GM21723 (cell line): ENCODE measurements at regions not wholly inside any gene's neighbourhood (a gene's known extent, or its start where the extent isn't known, plus 50 kb on each side); places are given as distances from the start of the nearest gene placed in this dataset.

ENCODE experiments used
- ATAC-seq: cut with Tn5 transposase; IDR thresholded peaks from one replicate; pipeline ENCODE4 v1.9.1; 2021; ENCODE audit warnings: mild to moderate bottlenecking, moderate library complexity; ENCODE audit not compliant: unreplicated experiment

GRCh38 chr18:26705757-26706156 is 157.4 kb upstream of the KCTD1 start:
- ATAC-seq, result no peak

- ATAC-seq, result no peak
Observed at GRCh38 chr18:26703170-26703930, 155.0 kb upstream of the KCTD1 start.

GRCh38 chr18:26702086-26702485 is 153.7 kb upstream of the KCTD1 start:
- no peak for ATAC-seq

GRCh38 chr18:26700728-26701127 is 152.4 kb upstream of the KCTD1 start:
- ATAC-seq, result no peak

- no peak for ATAC-seq
Observed at GRCh38 chr18:26700201-26700600, 151.8 kb upstream of the KCTD1 start.

- no peak for ATAC-seq
Observed at GRCh38 chr18:26697186-26697884, 149.0 kb upstream of the KCTD1 start.

- no peak for ATAC-seq
Observed at GRCh38 chr18:26696786-26697185, 148.4 kb upstream of the KCTD1 start.

GRCh38 chr18:26696308-26696707 is 148.0 kb upstream of the KCTD1 start:
- no peak for ATAC-seq

- no peak for ATAC-seq
Observed at GRCh38 chr18:26689226-26689879, 141.0 kb upstream of the KCTD1 start.

- no peak for ATAC-seq
Observed at GRCh38 chr18:26686532-26686931, 138.2 kb upstream of the KCTD1 start.

- no peak for ATAC-seq
Observed at GRCh38 chr18:26685438-26686157, 137.2 kb upstream of the KCTD1 start.

- no peak for ATAC-seq
Observed at GRCh38 chr18:26677957-26678356, 129.6 kb upstream of the KCTD1 start.

- no peak for ATAC-seq
Observed at GRCh38 chr18:26667046-26667445, 118.7 kb upstream of the KCTD1 start.

- ATAC-seq, result no peak
Observed at GRCh38 chr18:26662996-26663395, 114.6 kb upstream of the KCTD1 start.

GRCh38 chr18:26657631-26658581 is 109.6 kb upstream of the KCTD1 start:
- no peak for ATAC-seq

GRCh38 chr18:26656944-26657536 is 108.7 kb upstream of the KCTD1 start:
- peak; percentile 68 for ATAC-seq

GRCh38 chr18:26656431-26656943 is 108.1 kb upstream of the KCTD1 start:
- ATAC-seq, result peak; percentile 42

GRCh38 chr18:26655525-26656430 is 107.4 kb upstream of the KCTD1 start:
- no peak for ATAC-seq
